GM19372 (cell line): ENCODE measurements at regions not wholly inside any gene's neighbourhood (a gene's known extent, or its start where the extent isn't known, plus 50 kb on each side); places are given as distances from the start of the nearest gene placed in this dataset.

Source experiments
- ATAC-seq: cut with Tn5 transposase; IDR thresholded peaks from one replicate; pipeline ENCODE4 v1.9.1; 2021; ENCODE audit warnings: mild to moderate bottlenecking, low read depth, moderate library complexity; ENCODE audit not compliant: unreplicated experiment

DNA sequence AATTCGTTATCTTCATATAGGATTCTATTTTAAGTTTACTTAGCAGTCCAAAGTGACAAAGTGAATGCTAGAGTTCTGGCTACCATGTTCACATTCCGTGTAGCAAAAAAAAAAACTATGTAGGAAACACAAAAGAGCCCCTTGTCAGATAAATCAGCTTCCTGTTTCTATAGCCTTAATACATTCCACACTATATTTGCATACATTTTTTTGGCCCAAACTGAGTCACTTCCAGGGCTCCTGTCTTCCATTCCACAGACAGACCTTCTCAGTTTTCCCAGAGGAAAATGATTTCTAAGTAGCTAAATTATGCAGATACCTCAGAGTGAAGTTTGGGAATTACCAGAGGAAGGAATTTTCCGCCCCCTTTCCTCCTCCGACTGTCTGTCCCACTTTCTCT lies 841.9 kb upstream of the HS3ST1 start:
- ATAC-seq, result no peak

DNA sequence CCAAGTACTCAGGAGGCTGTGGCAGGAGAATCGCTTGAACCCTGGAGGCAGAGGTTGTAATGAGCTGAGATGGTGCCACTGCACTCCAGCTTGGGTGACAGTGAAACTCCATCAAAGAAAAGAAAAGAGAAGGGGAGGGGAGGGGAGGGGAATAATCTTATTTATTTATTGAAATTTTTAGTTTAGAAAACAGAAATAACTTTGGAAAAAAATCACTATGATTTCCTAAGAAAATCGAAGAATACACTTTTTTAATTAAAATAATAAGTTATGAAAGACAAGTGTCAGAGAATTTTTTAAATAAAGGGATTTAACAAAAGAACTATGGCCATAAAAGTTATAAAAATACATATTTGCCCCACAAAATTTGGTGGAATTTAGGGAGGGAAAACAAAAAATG lies 836.9 kb upstream of the HS3ST1 start:
- no peak for ATAC-seq

DNA sequence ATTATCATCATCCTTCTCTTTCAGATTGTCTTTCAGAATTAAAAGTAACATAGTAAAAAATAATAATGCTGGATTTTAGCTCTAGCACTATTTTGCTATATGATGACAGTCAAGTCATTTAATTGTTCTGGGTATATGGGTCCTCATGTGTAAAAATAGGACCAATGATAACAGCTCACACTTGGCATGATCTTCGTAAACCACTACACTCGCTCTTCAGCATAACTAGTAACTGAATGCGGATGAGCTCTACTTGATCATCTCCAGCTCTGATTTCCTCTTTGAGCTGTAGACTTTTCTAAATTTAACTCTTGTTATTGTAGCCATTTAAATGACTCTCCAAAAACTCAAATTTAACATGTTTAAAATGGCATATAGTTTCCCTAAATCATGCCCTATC lies 831.8 kb upstream of the HS3ST1 start:
- no peak for ATAC-seq

DNA sequence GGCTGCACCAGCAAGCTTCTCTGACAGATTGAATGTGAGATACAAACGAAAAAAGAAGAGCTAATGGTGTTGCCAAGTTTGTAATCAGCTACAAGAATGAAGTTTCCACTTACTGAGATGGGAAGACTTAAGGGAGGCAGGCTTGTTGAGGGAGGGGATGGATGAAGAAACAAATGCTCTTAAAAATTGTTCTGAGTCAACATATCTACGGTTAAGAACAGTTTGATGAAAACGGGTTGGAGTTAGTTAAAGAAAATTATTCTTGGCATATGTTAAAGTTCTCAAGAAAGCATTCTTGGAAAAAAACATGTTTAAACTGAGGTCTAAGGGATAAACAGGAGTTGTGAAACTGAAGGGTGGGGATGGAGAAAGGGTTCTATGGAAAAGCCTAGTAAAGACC lies 816.3 kb upstream of the HS3ST1 start:
- no peak for ATAC-seq

DNA sequence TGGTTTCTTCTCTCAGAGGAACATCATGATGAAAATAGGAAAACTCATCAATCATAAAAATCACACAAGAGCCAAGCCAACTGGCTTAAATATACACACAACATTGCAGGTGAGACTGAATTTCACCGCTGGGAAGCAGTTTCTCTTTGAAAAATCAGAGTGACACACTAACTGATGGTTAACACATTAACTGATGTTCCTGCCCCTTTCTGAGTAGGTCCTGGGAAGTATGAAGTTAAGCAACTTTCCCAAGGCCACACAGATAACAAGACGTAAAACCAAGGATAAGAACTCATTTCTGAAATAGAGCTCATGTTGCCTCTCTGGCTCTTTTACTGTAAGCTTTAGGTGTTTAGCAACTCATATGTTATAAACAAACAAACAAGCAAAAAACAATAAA lies 813.7 kb upstream of the HS3ST1 start:
- ATAC-seq, result no peak

DNA sequence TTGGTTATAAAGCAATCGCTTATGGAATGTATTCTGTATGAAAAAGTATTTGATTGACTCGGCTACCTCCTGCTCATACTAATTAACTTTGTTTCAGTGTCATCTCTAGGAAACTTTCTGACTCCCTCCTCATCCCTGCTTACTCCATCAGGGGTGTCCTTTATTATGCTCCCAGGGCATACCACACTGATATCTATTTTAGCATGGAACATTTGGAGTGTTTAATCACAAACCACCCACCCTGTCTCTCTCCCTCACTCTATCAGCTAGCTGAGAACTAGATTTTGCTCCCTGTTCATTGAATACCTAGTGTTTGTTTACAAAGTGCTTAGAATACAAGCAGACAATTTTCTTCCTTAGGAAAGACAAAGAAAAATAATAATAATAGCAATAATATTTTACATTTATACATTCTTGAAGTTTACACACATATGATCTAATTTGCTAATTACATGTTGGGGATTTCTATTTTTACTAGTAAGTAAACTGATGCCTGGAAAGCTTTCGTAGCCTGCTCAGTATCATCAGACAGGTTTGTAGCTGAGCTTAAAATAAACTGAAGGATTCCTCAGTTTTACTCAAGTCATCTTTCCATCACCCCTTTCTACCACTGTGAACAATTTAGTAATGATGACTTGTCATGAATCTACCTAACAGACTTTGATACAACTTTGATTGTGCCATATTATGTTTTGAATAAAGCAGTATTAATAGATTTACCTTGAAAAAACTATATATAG lies 811.4 kb upstream of the HS3ST1 start:
- no peak for ATAC-seq

DNA sequence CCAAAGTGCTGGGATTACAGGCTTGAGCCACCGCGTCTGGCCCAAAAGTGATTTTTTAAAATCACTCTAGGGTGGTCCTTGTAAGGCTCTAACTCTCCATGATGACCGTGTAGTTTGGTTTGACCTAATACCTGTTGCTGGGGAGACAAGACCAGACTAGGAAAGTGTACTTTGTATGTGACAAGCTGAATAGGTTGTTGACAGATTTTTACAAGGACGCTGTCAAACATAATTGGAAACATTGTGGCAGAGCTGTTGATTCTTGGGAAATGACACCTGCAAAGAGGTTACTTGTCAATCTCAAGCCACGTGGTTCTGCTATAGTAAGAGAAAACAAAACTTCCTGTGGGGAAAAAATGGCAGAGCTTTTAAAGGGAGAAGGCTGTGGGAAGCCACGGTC lies 802.4 kb upstream of the HS3ST1 start:
- ATAC-seq, result no peak

DNA sequence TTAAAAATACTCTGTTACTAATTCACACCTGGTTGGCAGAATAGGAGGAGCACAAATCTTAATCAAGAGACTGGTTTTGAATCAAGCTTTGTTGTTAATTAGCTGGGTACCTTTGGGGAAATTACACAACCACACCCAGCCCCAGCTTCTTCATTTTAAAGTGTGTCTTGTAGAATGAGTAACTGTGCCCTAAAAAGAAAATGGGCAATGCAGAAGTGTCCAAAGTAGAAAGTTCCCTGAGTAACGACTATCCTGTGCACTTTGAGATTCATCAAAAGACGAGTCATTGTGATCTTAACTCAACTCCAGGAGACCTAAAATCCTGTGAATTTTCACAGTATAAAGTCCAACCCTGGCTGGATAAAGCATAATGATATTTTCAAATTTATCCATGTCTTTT lies 792.3 kb upstream of the HS3ST1 start:
- ATAC-seq, result no peak

DNA sequence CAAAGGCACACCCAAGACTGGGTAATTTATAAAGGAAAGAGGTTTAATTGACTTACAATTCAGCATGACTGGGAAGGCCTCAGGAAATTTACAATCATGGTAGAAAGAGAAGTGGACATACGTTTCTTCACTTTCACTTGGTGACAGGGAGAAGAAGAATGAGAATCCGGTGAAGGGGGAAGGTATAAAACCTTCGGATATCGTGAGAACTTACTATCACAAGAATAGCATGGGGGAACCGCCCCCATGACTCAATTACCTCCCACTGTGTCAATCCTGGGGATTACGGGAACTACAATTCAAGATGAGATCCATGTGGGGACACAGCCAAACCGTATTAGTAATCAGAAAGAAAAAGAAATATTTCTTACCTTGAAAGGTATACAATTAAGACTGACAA lies 782.9 kb upstream of the HS3ST1 start:
- ATAC-seq, result no peak

DNA sequence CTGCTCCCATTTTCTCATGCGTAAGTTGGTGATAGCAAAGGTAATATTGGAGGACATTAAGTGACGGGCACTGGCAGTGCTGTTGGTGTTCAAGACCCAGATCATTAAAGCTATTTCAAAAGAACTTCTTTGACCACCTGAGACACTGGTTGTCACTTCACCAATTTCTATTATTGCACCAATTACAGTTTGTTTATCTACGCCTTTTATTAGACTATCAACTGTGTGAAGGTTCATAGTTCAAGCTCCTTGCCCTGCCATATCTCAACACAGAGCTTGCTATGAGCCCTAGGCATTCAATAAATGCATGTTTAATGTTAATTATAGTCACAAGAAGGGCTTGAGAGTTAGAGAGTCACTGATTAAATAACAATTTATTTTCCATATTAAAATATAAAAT lies 778.7 kb upstream of the HS3ST1 start:
- no peak for ATAC-seq

DNA sequence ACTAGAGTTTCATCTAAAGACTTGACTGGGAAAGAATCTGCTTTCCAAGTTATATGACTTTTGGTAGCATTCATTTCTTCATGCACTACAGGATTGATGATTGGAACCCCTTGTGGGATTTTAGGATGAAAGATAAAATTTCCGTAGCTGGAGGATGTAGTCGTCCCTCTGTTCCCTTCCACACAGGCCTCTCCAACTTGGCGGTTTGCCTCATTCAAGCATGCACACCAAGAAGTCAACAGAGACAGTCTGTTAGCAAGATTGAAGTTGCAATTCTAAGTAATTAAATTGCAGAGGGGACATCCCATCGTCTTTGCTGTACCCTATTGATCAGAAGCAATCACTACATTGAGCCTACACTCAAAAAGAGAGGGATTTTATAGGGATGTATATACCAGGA lies 777.4 kb upstream of the HS3ST1 start:
- no peak for ATAC-seq

DNA sequence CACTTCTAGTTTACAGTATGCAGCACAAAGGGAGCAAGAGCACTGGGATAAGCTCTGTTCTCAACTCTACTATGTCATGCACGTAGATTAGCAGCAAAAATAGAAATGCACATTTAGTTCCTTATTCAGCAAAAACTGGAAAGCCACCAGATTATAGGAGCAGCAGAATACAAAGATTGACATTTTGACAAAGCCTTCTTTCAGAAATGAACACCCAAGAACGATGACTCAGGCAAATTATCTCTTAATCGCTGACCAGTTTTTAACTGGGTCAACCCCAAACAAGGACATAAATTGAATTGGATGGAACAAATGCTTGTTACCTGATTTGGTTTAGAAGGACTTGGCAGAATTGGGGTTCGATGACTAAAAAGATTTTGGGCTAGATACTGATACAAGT lies 775.3 kb upstream of the HS3ST1 start:
- ATAC-seq, result no peak

DNA sequence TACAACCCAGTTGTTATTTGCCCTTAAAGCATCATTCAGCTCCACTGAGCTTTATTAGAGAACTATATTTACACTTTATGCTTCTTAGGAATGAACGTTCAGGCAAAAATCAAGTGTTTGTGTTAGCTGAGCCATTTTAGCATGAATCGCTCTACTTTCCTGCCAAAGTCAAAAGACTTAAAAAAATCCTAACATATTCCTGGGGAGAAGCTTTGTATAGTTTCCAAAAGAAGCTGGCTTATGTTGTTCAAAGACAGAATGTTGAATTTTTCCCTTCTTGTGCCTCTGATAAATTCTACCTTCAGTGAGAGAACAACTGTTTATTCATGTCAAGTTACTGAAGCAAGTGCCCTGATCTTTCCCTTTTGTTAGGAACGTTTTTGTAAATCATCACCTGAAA lies 771.5 kb upstream of the HS3ST1 start:
- ATAC-seq, result no peak

DNA sequence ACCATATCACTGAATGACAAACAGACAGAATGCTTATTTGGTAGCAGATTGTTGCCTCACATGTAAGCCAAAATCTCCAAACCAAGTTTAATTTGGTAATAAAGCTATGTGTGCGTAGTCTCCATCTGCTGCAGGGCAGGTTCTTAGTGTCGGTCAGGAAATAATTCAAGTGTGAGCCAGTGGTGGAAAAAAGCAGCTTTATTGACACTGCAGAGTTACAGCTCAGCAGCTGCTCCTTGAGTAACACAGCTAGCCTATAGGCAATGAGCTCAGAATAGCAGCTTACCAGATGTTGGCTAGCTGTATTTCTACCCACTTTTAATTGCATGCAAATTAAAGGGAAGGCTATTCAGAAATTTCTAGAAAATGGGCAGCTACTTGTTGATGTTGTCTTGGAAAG lies 757.8 kb upstream of the HS3ST1 start:
- no peak for ATAC-seq

DNA sequence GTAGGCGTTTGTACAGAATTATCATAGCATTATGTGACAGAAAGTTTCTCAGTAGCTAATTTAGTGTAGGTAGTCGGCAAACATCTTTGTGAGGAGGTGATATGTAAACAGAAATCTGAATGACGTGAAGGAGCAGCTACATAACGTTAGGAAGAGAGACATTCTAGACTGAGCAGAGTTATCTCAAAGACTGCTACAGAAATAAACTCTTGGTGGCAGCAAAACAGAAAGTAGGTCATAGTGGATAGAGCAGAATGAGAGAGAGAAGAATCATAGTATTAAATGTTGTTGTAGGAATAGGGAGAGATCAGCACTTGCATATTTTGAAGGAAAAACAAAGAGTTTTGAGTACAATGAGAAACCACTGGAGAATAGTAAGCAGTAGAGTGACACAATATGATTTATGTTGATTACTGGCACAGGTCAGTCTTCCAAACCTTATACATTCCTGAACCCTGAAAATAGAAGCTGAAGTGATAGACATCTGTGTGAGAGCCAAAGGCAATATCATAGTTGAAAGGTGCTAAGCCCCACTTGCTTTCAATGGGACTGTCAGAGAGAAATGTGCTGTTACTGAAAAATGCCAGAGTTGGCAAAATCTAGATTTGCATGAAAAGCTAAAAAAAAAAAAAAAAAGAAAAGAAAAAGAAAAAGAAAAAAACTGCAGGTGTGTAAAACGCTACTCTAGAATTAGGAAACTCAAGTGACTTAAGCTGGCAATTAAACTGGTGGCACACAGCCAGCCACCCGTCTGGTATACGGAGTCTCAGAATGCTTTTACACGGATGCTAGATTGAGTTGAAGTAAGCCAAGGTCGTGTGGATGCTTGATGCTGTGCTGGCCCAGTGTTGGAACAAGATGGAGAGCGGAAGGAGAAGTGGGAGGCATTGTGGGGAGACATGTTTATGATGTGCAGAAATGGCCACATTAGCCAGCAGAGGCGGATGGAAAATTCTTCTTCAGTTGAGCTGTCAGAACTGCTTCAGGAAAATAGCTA lies 750.2 kb upstream of the HS3ST1 start:
- no peak for ATAC-seq

DNA sequence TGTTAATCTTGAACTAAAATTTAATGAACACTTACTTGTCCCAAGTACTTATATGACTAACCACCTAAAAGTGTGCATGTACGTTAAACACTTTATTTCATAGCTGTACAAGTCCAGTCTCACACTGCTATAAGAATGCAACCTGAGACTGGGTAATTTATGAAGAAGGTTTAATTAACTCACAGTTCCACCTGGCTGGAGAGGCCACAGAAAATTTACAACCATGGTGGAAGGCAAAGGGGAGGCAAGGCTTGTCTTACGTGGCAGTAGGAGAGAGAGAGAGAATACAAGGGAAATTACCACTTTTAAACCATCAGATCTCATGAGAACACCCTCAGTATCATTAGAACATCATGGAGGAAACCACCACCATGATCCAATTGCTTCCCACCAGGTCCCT lies 748.7 kb upstream of the HS3ST1 start:
- no peak for ATAC-seq

DNA sequence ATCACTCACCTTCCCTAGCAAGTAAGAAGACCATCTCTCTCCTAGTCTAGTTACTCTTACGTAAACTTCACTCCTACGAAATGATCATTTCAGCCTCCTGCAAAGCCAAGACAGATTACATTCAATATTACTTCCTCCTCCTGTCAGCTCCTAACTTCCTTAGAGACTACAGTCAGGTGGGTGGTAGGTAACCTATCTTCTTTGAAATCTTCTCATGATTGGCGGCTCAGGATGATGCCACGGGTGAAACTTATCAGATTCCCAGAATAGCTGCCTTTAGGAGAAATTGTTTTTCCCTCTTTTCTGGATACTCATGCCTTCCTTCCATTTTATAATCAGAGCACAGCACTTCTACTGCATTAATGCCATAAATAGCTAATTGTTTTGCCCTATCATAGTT lies 744.8 kb upstream of the HS3ST1 start:
- ATAC-seq, result no peak

DNA sequence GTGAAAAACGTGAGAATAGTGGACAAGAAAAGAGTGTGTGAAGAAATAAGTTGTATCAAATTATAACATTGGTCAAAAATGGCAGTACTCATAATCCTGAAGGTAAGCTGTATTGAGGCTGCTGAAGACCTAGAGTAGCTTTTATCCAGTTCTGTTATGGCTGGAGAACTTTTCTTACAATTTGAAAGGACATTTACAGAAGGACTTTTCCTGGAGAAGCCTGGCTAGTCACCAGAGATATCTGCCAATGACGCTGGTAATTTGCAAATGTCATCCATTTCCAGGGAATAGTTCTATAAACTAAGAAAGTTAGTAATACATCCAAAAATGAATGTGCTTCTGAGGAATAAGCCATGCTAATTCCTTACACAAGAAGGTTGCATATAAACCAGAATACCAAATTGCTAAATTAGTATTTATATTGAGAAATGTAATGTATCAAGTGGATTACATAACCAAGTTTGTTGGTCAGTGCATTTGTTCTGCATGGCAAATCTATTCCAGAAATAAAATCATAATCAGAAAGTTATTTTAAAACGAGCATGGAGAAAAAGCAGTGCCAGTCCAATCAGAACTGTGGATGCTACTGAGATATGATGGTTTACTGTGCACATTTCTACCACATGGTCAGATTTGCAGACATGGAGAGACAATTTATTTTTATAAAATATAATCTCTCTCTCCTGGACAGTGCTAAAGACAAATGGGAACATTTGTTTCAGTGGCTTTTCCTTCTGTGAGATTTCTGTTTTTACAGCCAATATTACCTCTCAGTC lies 743.7 kb upstream of the HS3ST1 start:
- no peak for ATAC-seq

DNA sequence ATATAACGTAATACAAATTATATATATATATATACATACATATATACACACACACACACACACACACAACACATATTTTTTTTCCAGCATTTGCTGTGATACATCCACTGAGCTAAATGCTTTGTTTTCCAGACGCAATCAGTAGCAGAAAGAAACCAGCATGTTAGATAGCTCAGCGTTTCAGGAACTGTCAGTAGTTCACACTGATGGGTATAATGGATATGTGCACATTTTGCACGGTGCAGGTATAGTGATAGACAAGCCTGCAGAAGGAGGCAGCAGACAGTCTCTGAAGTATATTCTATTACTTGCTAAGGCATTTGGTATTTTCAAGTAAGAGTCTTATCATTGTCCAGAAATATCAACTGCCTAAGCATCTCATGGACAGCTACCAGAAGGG lies 741.6 kb upstream of the HS3ST1 start:
- no peak for ATAC-seq

DNA sequence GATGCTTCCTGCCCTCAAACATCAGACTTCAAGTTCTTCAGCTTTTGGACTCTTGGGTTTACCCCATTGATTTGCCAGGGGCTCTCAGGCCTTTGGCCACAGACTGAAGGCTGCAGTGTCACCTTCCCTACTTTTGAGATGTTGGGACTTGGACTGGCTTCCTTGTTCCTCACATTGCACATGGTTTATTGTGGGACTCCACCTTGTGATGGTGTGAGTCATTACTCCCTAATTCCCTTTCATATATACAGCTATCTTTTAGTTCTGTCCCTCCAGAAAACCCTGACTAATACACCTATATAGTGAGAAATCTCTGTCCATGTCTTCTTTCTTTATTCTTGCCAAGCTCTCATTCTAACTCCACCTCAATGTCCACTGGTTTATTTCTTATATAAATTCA lies 736.9 kb upstream of the HS3ST1 start:
- no peak for ATAC-seq

DNA sequence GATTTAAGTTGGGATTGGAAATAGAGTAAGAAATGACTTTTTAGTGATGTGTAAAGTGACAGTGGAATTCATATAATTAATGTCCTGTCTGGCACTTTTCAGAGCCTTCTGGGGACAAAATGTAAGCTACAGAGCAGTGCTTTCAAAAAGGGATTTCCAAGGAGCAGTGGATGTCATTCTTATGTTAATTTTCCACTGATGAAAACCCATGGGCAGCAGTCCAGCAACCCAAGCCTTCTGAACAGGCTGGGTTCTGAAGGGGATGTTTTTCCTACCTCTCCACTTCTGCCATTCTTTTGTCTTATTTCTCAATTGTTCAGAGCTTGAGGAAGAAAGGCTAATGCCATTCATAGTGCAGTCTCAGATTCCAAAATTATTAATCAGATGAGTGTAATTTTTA lies 717.6 kb upstream of the HS3ST1 start:
- no peak for ATAC-seq
